GM23338 (cell line): ENCODE measurements at regions not wholly inside any gene's neighbourhood (a gene's known extent, or its start where the extent isn't known, plus 50 kb on each side); places are given as distances from the start of the nearest gene placed in this dataset.

ENCODE experiments used
- CREB1 ChIP-seq: fragments of 250-450 bp; sonication (Bioruptor Pico); IDR thresholded peaks from 2 replicates; pipeline ENCODE4 v1.5.0; 2020; ENCODE audit warnings: low read depth, mild to moderate bottlenecking, moderate library complexity
- CTCF ChIP-seq, 2 experiments: fragments of 200-600 bp in 1 of 2; sonication (generic) in 1 of 2; conservative IDR thresholded peaks; 2 replicates each; pipeline versions ENCODE4 v1.5.1 to v1.6.1; 2016 to 2017; ENCODE audit warnings: antibody characterized with exemption in 2 of 2, low read depth in 2 of 2, mild to moderate bottlenecking in 2 of 2, moderate library complexity in 1 of 2
- EZH2 ChIP-seq: fragments of 200-600 bp; sonication (generic); IDR thresholded peaks from one replicate; pipeline ENCODE4 v1.8.0; 2017; ENCODE audit warnings: antibody characterized with exemption, mild to moderate bottlenecking, low read depth; ENCODE audit not compliant: unreplicated experiment
- EZH2phosphoT487 ChIP-seq: fragments of 200-600 bp; sonication (generic); IDR thresholded peaks from one replicate; pipeline ENCODE4 v1.8.1; 2018; ENCODE audit warnings: antibody characterized with exemption; ENCODE audit not compliant: unreplicated experiment
- JUNB ChIP-seq: IDR thresholded peaks from one replicate; pipeline ENCODE4 v1.6.1; 2016; ENCODE audit warnings: antibody characterized with exemption; ENCODE audit not compliant: unreplicated experiment
- POLR2AphosphoS5 ChIP-seq: IDR thresholded peaks from 2 replicates; pipeline ENCODE4 v1.6.1; 2016; ENCODE audit warnings: antibody characterized with exemption, low read depth
- REST ChIP-seq: IDR thresholded peaks from one replicate; pipeline ENCODE4 v1.6.1; 2018; ENCODE audit warnings: antibody characterized with exemption; ENCODE audit not compliant: unreplicated experiment
- ZNF462 ChIP-seq: fragments of 250-450 bp; sonication (Bioruptor Pico); IDR thresholded peaks from 2 replicates; pipeline ENCODE4 v1.5.0; 2020; ENCODE audit warnings: mild to moderate bottlenecking, moderate library complexity

- TF ChIP-seq POLR2AphosphoS5 (no peak), CTCF (conservative IDR thresholded peaks at IDR 0.05; ENCODE audit: low read depth in 2 of 2) (no peak), CREB1 (CRISPR knock-in tag) (no peak), REST (no peak), EZH2 (no peak), JUNB (no peak), ZNF462 (CRISPR knock-in tag) (no peak), EZH2phosphoT487 (no peak)
Measured at GRCh38 chr5:147145328-147145727, 89.5 kb upstream of the STK32A start.
